NAMALWA (cell line): ENCODE measurements at regions not wholly inside any gene's neighbourhood (a gene's known extent, or its start where the extent isn't known, plus 50 kb on each side); places are given as distances from the start of the nearest gene placed in this dataset.
"Not testable (repeated sequence)": the region's sequence is repeated elsewhere in the genome, so short reads cannot be mapped to it uniquely, and the experiment has no call there.

Experiments used
- DNase-seq: peaks from one replicate; pipeline ENCODE4 v3.0.0-alpha.2; 2015; ENCODE audit warnings: low spot score

DNA sequence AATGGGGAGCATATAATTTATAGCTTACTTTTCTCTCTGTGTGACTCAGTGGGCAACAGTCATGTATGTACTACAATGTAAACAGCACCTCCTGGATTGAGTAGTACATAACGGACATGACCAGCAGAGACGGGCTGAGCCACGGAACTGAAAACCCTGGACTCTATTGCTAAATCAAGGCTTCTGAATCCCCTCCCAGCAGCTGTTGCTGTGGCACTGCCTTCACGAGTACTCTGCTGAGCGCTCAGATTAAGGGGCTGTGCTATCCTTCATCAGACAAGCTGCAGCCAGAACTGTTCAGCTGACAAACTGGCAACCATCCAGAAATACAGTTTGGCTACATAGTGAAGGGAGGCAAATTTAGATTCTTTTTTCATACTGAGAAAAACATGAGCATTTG, 131.3 kb upstream of the CCDC180 start:
- no peak for DNase-seq

GRCh38 chr9:97168174-97168573, 129.2 kb upstream of the CTSV start:
- DNase-seq = not testable (repeated sequence)

GRCh38 chr9:97166496-97167138, 127.7 kb upstream of the CTSV start:
- DNase-seq = not testable (repeated sequence)

DNA sequence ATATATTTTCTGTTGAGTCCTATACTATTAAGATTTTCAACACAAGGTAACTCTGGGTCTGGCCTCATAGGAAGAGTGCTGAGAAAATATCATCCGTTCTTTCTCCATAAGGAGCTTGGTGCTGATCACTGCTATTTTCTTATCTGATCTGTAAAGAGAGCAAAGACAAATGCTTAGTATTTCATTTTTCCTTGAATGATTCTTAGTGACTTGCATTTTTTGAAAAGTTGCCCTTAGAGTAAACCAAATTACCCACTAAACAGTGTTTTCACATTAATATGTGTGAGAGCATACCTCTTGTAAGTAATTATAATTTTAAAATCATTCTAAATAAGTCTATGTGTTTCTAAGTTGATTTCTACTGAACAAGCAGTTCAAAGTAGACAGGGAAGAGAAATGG, 121.3 kb upstream of the CTSV start:
- DNase-seq = no peak

- not testable (repeated sequence) for DNase-seq
Measured at GRCh38 chr9:97158722-97159121, 119.8 kb upstream of the CTSV start.

DNA sequence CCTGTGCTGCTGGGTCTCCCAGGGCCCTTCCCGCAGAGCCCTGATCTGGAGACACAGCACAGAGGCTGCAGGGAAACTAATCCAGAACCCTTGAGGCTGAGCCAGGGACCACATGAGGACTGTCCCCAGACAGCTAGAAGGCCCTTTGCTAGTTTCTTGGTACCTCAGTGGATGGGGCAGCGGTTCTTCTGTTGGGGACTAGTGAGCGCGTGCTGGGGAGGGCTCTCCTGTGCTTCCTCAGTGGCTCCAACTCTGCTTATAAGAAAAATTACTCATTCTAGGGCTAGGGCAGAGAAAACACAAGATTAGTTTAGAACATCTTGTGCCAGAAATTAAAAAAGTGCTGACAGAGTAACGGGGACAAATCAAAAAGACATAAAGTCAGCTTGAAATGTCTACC, 116.5 kb upstream of the CTSV start:
- not testable (repeated sequence) for DNase-seq

DNA sequence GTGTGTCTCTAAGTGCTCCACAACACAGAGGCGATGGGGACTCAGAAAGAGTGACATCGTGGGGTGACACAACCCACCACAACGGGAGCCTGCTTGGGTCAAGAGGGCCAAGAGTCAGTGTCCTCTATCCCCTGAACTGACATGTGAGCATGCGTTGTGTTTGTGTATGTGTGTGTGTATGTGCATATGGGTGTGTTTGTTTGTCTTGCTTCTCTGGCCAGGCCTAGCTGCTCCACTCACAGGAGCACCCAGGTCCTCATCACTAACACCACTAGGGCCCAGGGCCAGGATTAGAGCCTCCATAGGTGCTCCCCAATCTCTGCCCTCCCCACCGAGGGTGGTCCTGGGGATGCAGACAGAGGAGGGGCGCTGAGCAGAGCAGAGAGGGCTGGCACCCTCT, 115.0 kb upstream of the CTSV start:
- no peak for DNase-seq

- DNase-seq = not testable (repeated sequence)
Measured at GRCh38 chr9:97153160-97153559, 114.2 kb upstream of the CTSV start.

DNA sequence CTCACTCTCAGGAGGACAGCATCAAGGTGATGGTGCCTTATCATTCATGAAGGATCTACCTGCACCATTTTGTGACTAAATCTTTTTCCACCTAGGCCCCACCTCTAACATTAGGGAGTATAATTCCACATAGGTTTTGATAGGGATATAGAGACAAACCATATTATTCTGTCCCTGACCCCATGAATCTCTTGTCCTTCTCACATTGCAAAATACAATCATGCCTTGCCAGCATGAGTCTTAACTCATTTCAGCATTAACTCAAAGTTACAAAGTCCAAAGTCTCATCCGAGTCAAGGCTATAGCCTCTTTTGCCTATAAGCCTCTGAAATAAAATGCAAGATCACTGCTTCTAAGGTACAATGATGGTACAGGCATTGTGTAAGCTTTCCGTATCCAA, 111.5 kb upstream of the CTSV start:
- DNase-seq = not testable (repeated sequence)

GRCh38 chr9:97148428-97148827, 109.5 kb upstream of the CTSV start:
- DNase-seq = not testable (repeated sequence)

GRCh38 chr9:97145680-97146079, 106.7 kb upstream of the CTSV start:
- not testable (repeated sequence) for DNase-seq

DNA sequence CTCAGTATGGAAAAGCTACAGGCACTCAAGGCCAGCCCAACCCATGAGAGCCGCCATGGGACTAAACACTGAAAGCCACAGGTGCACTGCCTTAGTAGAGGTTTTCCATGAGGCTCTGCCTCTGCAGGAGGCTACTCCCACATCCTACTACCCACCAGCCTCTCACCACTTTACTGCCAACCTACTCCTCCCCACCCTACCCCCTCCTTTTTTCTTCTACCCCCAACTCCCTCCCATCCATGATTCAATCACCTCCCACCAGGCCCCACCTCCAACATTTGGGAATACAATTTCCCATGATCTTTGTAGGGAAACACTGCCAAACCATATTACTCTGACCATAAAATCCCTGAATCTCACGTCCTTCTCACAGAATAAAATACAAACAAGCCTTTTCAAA, 101.6 kb upstream of the CTSV start:
- no peak for DNase-seq

- no peak for DNase-seq
Measured at GRCh38 chr9:97136421-97136820, 97.5 kb upstream of the CTSV start.

DNA sequence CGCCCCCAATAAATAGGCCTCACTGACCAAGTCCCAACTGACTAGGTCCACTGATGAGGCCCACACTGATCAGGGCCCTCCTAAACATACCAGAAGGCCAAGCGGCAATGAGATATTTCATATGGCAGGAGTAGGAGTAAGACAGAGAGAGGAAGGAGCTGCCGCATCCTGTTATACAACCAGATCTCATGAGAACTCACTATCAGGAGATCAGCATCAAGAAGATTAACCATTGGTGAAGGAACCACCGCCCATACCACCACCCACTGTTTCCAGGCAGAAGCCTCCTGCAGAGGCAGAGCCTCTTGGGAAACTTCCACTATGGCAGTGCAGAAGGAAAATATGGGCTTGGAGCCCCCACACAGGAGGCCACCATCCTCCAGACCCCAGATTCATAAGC, 95.0 kb upstream of the CTSV start:
- DNase-seq = not testable (repeated sequence)

- no peak for DNase-seq
Measured at GRCh38 chr9:97132865-97133264, 93.9 kb upstream of the CTSV start.

DNA sequence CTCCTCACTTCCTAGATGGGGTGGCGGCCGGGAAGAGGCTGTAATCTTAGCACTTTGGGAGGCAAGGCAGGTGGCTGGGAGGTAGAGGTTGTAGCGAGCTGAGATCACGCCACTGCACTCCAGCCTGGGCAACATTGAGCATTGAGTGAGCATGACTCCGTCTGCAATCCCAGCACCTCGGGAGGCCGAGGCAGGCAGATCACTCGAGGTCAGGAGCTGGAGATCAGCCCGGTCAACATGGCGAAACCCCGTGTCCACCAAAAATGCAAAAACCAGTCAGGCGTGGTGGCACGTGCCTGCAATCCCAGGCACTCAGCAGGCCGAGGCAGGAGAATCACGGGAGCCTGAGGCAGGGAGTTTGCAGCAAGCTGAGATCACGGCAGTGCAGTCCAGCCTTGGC, 91.9 kb upstream of the CTSV start:
- not testable (repeated sequence) for DNase-seq

- not testable (repeated sequence) for DNase-seq
Measured at GRCh38 chr9:97130387-97130786, 91.4 kb upstream of the CTSV start.

DNA sequence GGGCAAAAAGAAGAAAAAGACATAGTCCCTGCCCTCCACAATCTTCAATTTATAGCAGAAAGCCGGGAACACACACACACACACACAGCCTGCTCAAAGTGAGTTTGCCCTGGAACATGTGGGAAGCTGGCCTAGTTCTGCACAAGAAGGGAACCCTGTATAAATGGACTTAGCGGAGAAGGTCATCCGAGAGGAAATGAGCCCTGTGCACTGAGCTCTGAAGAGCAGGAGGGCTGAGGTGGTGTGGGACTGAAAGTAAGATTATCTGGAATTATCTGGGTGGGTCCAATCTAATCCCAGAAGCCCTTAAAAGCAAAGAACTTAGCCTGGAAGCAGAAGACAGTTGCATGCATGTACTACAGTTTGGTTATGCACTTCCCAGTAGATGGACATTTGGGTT, 90.0 kb upstream of the CTSV start:
- DNase-seq = no peak

DNA sequence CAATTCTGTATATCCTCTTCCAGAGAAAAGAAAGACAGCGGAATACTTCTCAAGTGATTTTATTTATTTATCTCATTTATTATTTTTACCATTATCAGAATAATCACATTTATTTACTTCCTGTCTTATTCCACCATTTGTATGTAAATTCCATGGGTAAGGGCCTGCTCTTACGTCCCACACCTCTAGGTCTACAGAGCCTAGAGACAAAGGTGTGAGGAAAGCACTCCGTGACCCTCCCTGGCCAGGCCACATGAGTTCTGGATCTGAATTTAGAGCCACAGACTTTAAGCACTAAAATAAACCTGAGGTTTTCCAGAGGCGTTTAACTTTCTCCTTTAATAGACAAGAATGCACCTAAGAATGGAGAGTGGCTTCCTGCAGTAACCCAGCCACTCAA, 85.3 kb upstream of the CTSV start:
- no peak for DNase-seq

GRCh38 chr9:97110696-97111095, 71.8 kb upstream of the CTSV start:
- no peak for DNase-seq

GRCh38 chr9:97109194-97109811, 70.4 kb upstream of the CTSV start:
- DNase-seq = peak; percentile 63

GRCh38 chr9:97105220-97105619, 66.3 kb upstream of the CTSV start:
- DNase-seq = not testable (repeated sequence)

GRCh38 chr9:97103613-97104383, 64.9 kb upstream of the CTSV start:
- not testable (repeated sequence) for DNase-seq
